ENCODE measurements at regions not wholly inside any gene's neighbourhood (a gene's known extent, or its start where the extent isn't known, plus 50 kb on each side); places are given as distances from the start of the nearest gene placed in this dataset.

- no peak for DNase-seq (ENCODE audit: low spot score)
- no peak for TF ChIP-seq CTCF (IDR thresholded peaks at IDR 0.05; ENCODE audit: borderline replicate concordance, control extremely low read depth, extremely low read depth, insufficient read depth, missing control alignments)
- in situ Hi-C loops (cut with MboI; ENCODE audit: low sequenced_read_pairs, unreplicated experiment), result no loop called here
Measured at GRCh38 chr4:63618883-63619718, 790.1 kb downstream of the TECRL start.

GRCh38 chr4:63607169-63607872 is 801.9 kb downstream of the TECRL start:
- in situ Hi-C loops (cut with MboI; ENCODE audit: low sequenced_read_pairs, unreplicated experiment), result no loop called here
- DNase-seq (ENCODE audit: low spot score), result no peak

GRCh38 chr4:63589796-63590195 is 819.5 kb downstream of the TECRL start:
- no peak for TF ChIP-seq CTCF (IDR thresholded peaks at IDR 0.05; ENCODE audit: borderline replicate concordance, control extremely low read depth, extremely low read depth, insufficient read depth, missing control alignments)
- no peak for DNase-seq (ENCODE audit: low spot score)
- in situ Hi-C loops (cut with MboI; ENCODE audit: low sequenced_read_pairs, unreplicated experiment), result no loop called here

More at GRCh38 chr4:63607169-63607872, 801.9 kb downstream of the TECRL start:
- TF ChIP-seq CTCF (IDR thresholded peaks at IDR 0.05; ENCODE audit: borderline replicate concordance, control extremely low read depth, extremely low read depth, insufficient read depth, missing control alignments), result no peak

- TF ChIP-seq CTCF (IDR thresholded peaks at IDR 0.05; ENCODE audit: borderline replicate concordance, control extremely low read depth, extremely low read depth, insufficient read depth, missing control alignments), result no peak
- in situ Hi-C loops (cut with MboI; ENCODE audit: low sequenced_read_pairs, unreplicated experiment), result no loop called here
Measured at GRCh38 chr4:63583561-63583960, 825.7 kb downstream of the TECRL start.

GRCh38 chr4:63583007-63583406 is 826.2 kb downstream of the TECRL start:
- no peak for DNase-seq (ENCODE audit: low spot score)
- in situ Hi-C loops (cut with MboI; ENCODE audit: low sequenced_read_pairs, unreplicated experiment), result no loop called here
- TF ChIP-seq CTCF (IDR thresholded peaks at IDR 0.05; ENCODE audit: borderline replicate concordance, control extremely low read depth, extremely low read depth, insufficient read depth, missing control alignments), result no peak

More at GRCh38 chr4:63583561-63583960, 825.7 kb downstream of the TECRL start:
- no peak for DNase-seq (ENCODE audit: low spot score)

- no peak for TF ChIP-seq CTCF (IDR thresholded peaks at IDR 0.05; ENCODE audit: borderline replicate concordance, control extremely low read depth, extremely low read depth, insufficient read depth, missing control alignments)
- in situ Hi-C loops (cut with MboI; ENCODE audit: low sequenced_read_pairs, unreplicated experiment), result no loop called here
- DNase-seq (ENCODE audit: low spot score), result no peak
Measured at GRCh38 chr4:63580796-63581475, 828.3 kb downstream of the TECRL start.
